Skeletal muscle satellite cell (primary cell): ENCODE measurements at regions not wholly inside any gene's neighbourhood (a gene's known extent, or its start where the extent isn't known, plus 50 kb on each side); places are given as distances from the start of the nearest gene placed in this dataset.
"Not testable (repeated sequence)": the region's sequence is repeated elsewhere in the genome, so short reads cannot be mapped to it uniquely, and the experiment has no call there.

Experiments
- H3K27me3 ChIP-seq: 2 replicates; pipeline ENCODE4 v1.7.0; 2013; ENCODE audit warnings: low read length; ENCODE audit not compliant: control insufficient read depth, insufficient read depth
- H3K36me3 ChIP-seq: 2 replicates; pipeline ENCODE4 v1.7.0; 2013; ENCODE audit warnings: mild to moderate bottlenecking, control low read depth, low read length; ENCODE audit not compliant: insufficient read depth
- H3K4me1 ChIP-seq: 2 replicates; pipeline ENCODE4 v1.7.0; 2013; ENCODE audit warnings: low read length; ENCODE audit not compliant: control insufficient read depth, insufficient read depth
- H3K4me2 ChIP-seq: 2 replicates; pipeline ENCODE4 v1.7.0; 2013; ENCODE audit warnings: mild to moderate bottlenecking, low read length
- H3K4me3 ChIP-seq: 2 replicates; pipeline ENCODE4 v1.7.0; 2013; ENCODE audit warnings: low read length
- H3K9ac ChIP-seq: 2 replicates; pipeline ENCODE4 v1.7.0; 2013; ENCODE audit warnings: mild to moderate bottlenecking, low read depth, low read length, moderate library complexity
- H3K9me3 ChIP-seq: replicated peaks from 2 replicates; pipeline ENCODE4 v1.7.0; 2013; ENCODE audit warnings: mild to moderate bottlenecking, control low read depth, low read length

DNA sequence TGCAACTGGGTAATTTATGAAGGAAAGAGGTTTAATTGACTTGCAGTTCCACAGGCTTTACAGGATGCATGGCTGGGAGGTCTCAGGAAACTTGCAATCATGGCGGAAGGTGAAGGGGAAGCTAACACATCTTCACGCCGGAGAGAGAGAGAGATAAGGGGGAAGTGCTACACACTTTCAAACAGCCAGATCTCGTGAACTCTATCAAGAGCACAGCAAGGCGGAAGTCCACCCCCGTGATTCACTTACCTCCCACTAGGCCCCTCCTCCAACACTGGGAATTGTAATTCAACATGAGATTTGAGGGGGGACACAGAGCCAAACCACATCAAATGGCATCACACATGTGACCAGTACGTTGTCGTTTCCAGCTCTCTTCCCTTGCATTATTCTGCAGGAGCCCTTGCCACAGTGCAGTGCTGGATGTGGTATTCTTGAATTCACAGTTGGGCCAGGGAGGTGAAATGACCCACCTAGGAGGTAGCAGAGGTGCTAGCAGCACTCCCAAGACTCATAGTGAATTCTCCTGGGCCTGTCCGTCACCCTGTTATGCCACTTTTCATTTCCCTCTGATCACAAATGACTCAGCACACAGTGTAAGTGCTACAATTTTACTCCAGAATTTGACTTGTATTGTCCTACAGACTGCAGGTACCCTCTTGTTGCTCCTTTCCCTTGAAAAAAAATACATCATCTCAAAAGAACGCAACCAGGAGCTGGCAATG lies 179.2 kb upstream of the PLGLB2 start:
- not testable (repeated sequence) for H3K4me3 ChIP-seq, H3K9ac ChIP-seq, H3K36me3 ChIP-seq, H3K27me3 ChIP-seq, H3K4me2 ChIP-seq, H3K9me3 ChIP-seq, H3K4me1 ChIP-seq

DNA sequence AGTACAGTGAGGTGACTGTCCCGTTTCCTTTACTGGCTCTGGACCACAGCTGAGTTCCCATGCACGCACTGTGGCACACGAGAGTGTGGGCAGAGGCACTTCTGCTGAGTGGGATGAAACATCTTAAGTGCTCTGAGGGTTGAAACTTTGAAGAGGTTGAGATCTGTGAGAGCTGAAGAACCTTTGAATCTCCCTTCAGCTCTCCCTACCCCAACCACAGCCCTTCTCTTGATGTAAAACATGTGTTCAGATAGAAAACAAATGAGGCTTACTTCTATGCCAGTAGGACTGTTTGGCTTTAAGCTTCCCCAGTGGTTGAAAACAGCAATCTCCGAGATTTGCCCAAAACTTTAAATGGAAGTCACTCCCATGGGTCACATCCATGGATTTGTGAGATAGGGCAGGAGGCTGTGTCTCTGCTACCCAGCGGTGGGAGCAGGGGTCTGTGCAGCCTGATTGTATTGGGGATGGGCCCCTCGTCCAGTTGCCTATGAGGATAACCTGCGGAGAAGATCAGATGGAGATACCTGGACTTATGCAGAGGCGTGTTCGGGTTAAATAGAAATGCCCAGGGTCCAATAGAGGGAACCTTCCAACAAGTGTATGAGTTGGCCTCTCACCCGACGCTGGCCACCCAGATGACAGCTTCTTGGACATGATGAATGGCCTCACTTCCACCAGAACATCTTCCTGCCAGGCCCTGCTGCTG lies 178.0 kb upstream of the PLGLB2 start:
- H3K4me1 ChIP-seq, H3K4me2 ChIP-seq, H3K9ac ChIP-seq, H3K27me3 ChIP-seq, H3K36me3 ChIP-seq, H3K9me3 ChIP-seq, H3K4me3 ChIP-seq: not testable (repeated sequence)

DNA sequence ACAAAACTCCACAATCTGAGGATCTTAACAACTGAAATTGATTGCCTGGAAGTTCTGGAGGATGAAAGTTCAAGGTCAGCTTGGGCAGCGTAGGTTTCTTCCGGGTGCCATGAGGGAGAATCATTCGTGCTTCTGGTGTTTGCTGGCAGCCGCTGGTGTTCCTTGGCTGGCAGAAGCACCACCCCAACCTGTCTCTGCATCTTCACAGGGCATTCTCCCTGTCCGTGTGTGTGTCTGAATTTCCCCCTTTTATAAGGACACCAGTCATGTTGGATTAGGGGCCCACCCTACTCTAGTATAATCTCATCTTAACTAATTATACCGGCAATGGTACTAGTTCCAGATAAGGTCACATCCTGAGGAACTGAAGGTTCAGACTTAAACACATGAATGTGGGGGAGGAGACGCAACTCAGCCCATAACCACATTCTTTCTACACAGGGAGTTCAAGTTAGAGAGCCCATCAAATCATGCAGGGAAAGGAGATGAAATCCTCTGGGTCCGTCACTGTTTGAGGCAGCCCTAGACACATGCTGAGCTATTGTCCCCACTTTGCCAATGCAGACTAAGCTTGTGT lies 175.9 kb upstream of the PLGLB2 start:
- not testable (repeated sequence) for H3K9me3 ChIP-seq, H3K9ac ChIP-seq, H3K36me3 ChIP-seq, H3K4me3 ChIP-seq, H3K4me1 ChIP-seq, H3K27me3 ChIP-seq, H3K4me2 ChIP-seq

DNA sequence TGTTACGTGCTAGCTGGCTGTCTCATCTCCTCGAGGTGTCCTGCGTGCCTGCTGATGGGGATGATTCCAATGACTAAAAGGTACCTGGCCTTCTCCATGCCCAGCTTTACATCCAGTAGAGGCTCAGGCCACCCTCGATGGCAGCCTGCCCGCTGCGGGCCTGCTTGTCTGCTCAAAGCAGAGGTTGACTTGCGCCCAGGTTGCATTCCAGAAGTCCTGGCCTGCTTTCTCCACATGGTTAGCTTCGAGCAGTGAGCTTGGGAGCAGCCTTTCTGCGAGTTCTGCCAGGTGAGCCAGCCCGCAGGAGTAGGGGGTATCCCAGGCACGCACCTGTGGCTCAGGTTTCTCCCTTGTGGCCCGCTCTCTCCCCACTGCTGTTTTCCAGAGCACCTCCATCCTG lies 175.0 kb upstream of the PLGLB2 start:
- H3K36me3 ChIP-seq: not testable (repeated sequence)

DNA sequence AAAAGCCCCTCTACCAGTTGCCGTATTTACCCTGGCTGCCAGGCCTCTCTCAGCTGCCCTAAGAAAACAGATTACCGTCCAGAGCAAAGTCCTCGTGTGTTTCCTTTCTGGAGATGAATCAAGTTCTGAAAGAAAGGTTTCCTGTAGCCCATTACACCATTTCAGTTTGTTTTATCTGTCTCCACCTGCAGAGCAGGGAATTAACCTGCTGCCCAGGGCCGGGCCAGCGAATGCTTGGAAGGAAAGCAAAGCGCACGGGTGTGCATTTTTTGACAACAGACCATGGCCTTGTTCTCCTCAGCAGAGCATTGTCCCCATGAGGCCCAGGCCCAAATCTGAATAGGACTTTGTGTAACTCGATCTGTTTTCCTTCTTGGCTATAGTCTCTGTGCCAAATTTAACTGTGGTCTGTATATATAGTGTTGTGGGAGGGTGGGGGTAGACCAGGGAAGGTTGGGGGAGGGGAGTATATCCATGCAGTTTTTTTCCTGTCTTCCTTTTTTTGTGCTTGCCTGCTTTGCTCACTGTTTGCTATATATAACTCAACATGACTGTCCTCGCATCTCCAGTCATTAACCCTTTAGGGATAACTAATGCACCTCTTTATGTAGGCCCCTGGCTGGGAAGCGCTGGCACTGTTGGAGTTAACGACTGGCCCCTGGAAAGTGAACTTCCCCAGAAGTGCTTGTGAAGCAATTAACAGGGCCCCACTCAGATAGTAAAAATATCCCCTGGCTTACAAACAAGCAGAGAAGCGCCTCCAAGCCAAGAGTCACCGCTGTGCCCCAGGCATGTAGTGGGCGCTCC lies 174.3 kb upstream of the PLGLB2 start:
- not testable (repeated sequence) for H3K4me3 ChIP-seq, H3K27me3 ChIP-seq, H3K36me3 ChIP-seq, H3K4me2 ChIP-seq, H3K9me3 ChIP-seq, H3K9ac ChIP-seq, H3K4me1 ChIP-seq

More for the DNA sequence above, 175.0 kb upstream of the PLGLB2 start:
- not testable (repeated sequence) for H3K27me3 ChIP-seq, H3K4me2 ChIP-seq, H3K4me3 ChIP-seq, H3K9me3 ChIP-seq, H3K4me1 ChIP-seq, H3K9ac ChIP-seq

DNA sequence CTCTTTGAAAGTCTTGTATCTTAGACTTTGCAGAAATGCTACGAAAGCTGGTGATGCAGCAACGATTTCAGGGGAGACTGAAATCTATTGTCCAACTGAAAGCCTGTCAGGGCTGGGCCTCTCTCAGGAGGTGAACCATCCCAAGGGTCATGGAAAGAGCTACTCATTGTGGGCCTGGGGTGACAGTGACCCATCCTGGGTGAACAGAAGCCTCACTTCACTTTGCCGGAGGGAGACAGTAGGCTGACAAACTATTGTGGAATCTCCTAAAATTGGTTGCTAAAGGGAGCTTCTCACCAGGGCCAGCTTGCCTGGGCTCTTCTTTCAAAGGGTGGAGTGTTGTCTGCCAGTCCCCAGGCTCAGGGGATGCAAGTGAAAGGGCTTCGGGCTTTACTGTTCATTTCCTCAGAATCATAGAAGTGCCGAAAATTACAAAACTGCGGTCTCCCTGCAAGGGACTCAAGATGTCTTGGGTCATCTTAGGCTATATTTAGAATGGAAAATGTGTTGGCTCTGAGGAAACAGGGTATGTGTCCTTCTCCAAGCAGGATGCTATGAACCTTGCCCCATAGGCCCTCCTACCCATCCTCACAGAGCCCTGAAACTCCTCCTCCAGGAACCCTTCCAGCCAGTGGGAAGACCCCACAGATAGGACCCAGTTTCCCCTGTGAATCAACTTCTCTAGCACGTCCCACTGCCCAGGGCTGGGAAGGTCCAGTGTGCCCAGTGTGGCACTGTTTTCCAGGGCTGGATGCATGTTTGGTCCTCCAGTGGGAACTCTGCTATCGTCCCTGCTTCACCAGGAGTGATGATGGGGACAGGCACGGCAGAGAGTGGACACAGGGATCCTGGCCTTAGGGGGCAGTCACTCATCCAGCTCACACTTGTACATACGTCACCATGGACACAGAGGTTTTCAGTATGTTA lies 173.4 kb upstream of the PLGLB2 start:
- H3K27me3 ChIP-seq, H3K9me3 ChIP-seq, H3K4me2 ChIP-seq, H3K36me3 ChIP-seq, H3K9ac ChIP-seq, H3K4me3 ChIP-seq, H3K4me1 ChIP-seq: not testable (repeated sequence)

DNA sequence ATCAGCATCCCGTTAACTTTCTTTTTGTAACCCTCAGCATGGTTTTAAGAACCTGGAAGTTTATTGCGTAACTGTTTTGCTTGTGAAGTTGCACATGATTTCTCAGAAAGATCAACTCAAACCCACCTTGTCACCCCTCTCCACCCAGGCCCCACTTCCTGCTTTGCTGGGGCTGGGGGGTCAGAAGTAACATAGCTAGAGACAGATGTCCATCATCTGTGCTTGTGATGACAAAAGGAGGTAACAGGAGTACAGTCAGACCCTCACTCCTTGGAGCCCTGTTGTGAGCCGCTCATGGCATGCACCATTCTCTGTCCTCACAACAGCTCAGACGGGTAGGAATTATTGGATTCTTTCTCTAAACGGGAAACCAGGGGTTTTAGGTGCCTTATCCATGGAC lies 172.7 kb upstream of the PLGLB2 start:
- not testable (repeated sequence) for H3K9me3 ChIP-seq, H3K9ac ChIP-seq, H3K4me1 ChIP-seq, H3K36me3 ChIP-seq, H3K4me3 ChIP-seq, H3K27me3 ChIP-seq, H3K4me2 ChIP-seq

DNA sequence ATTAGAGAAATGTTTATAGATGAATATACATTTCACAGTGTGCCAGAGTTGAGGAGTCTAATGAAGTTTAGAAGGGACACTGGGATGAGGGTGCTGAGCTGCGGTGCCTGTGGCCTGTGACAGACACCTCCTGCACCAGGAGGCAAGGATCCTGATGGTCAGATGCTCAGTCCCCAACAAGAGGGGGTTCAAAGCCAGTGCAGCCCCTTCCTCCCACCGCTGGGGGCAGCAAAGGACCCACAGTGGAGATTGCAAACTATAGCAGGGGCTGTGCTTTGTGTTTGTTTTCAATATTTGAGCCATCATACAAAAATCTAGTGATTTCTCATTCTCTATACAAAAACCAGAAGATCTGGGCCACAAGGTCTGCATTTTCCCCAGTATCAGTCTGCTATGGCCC lies 170.5 kb upstream of the PLGLB2 start:
- H3K9ac ChIP-seq, H3K9me3 ChIP-seq, H3K4me2 ChIP-seq, H3K36me3 ChIP-seq, H3K27me3 ChIP-seq, H3K4me3 ChIP-seq, H3K4me1 ChIP-seq: not testable (repeated sequence)

DNA sequence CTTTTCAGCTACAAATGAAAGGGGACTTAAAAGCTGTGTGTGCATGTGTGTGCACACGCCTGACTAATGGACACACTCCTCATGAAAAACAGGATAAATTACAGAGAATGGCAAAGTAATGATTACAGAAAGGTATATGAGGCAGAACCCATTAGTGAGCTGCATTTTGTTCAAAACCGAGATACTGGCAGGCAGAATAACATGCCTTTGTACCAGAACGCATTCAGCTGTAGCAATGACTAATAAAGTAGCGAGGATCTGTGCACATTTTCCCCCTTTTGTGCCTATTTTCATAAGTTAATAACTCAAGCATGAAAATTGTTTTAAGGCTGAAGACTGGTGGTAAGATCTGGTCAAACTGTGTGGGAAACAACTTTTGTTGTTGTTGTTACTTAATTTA lies 165.7 kb upstream of the PLGLB2 start:
- H3K4me1 ChIP-seq, H3K27me3 ChIP-seq, H3K9ac ChIP-seq, H3K36me3 ChIP-seq, H3K4me3 ChIP-seq, H3K4me2 ChIP-seq, H3K9me3 ChIP-seq: not testable (repeated sequence)

DNA sequence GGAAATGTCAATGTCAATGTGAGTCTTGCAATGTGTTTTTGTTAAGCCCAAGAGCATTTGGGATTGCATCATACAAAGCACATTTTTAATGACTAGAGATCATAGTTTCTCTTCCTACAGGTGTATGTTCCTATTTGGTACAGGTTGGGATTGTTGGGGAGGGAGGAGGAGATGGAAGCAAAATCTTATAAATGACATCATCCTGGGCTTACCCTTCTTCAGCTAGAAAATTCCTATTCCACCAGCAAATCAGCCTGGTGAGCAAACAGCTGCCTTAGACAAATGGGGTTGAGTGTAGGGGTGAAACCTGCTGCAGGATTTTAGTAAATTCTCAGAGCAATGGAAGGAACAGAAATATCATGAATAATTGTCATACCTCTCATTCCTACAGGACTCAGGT lies 165.3 kb upstream of the PLGLB2 start:
- H3K36me3 ChIP-seq, H3K4me3 ChIP-seq, H3K4me2 ChIP-seq, H3K9ac ChIP-seq, H3K27me3 ChIP-seq, H3K4me1 ChIP-seq, H3K9me3 ChIP-seq: not testable (repeated sequence)

DNA sequence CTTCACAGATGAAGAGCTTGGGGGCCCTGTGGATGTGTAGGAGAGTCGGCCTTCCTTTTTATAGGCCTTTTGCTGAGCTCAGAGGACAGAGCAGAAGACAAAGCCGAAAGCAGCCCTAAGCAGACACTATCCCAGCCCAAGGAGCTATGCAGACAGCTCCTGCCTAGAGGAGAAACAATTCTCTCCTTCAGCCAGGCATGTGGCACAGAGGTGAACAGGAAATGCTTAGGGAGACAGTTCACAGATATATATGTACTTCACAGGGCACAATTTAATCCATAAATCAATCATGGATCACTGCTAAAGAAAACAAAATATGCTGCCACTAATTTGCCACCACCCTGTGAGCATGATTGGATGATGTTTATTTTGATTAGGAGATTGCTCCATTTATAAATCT lies 164.5 kb upstream of the PLGLB2 start:
- not testable (repeated sequence) for H3K27me3 ChIP-seq, H3K4me3 ChIP-seq, H3K4me1 ChIP-seq, H3K9ac ChIP-seq, H3K4me2 ChIP-seq, H3K36me3 ChIP-seq, H3K9me3 ChIP-seq
